Endothelial cell of hepatic sinusoid (primary cell): ENCODE measurements at regions not wholly inside any gene's neighbourhood (a gene's known extent, or its start where the extent isn't known, plus 50 kb on each side); places are given as distances from the start of the nearest gene placed in this dataset.

ENCODE experiments used
- in situ Hi-C: cut with HindIII; loops from 2 replicates; pipeline ENCODE4 v1.10.0; 2017; ENCODE audit warnings: low sequenced_read_pairs

DNA sequence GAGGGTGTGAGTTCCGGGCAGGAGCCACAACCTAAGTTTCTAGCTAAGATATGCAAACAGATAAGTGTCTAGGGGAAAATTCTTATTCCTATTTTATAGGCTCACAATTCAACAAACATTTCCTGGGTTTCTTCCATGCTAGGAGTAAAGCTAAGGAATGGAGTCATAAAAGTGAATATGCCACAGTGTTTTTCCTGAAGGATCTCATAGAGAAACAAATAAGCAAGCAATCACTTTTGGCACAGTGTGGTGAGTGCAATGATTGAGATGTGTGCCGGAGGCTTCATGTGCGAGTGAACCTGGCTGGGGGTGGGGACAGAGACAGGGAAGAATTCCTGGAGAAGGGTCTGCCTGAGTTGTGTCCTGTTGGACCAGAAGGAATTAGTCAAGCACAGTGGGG is 147.4 kb downstream of the TENT5C start:
- in situ Hi-C loops: loop anchor here (5.0 to 25.0 kb wide), 2 partner anchors 91 to 216 kb away; no protein-coding TSS in a partner anchor

DNA sequence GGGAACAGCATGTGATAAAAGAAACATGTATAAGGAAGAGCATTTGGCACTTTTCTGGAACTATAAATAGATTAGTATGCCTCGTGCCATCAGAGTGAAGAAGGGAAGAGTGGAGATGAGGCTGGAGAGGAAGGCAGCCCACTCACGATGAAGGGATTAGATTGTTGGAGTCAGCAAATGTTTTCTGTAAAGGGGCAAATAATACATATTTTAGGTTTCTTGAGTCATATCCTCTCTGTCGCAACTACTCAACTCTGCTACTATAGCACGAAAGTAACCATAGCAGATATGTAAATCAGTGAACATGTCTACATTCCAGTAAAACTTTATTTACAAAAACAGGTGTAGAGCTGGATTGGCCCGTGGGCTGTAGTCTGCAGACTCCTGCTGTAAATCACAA is 147.8 kb downstream of the TENT5C start:
- in situ Hi-C loops: loop anchor here (5.0 to 25.0 kb wide), 2 partner anchors 91 to 216 kb away; no protein-coding TSS in a partner anchor

DNA sequence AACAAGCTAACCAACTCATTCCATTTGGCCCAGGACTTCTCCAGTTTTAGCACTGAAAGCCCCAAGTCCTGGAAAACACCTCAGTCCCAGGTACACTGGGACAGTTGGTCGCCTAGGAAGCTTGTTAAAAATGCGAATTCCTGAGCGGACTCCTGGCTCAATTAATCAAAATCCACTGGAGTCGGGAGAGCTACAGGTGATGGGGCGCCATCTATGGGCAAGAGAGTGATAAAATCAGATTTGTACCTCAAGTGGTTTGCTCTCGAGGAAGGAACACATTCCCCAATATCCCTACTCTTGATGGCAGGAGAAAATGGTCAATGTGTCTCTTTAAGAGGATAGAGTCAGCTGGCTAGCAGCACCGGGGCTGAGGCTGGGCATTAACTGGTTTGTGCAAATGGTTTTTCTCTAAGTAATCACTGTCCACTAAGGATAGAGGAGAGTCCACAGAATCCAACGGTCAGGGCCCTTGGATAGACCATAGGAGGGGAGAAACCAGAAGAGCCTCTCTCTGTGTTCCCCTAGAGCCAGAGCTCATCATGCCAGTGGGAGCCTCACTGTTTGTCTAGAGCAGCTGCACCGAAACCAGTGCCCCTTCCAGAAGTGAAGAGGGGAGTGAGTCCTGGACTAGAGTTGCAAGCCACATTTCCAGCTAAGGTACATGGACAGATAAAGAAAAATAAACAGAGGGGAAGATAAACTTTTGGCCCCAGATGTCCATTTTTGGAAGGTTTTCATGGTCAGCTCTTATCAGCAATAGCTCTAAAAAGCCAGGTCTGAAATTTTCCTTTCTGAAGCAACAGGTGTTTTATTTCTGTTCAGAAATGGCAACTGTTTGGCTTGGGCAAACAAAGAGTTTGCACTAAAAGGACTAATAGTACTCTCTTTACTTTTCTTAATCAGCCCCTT is 148.5 kb downstream of the TENT5C start:
- in situ Hi-C loops: loop anchor here (5.0 to 25.0 kb wide), 2 partner anchors 92 to 217 kb away; no protein-coding TSS in a partner anchor

DNA sequence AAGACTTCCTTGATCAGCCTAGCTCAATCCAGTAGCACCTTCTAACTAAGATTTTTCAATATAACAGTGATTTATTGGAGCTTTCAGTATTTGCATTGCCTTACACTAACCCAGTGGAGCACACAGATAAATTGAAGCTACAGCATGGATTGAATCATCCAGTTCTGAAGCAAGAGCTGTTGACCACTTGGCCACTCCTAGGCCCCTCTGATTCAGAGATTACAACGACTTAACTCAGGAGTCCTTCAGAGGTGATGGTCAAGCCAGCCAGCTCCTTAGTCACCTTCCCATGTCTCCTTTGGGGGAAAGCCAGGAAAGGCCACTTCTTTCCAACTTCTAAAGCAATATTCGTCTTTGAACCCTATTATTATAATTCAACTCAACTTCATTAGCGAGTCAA is 151.8 kb downstream of the TENT5C start:
- in situ Hi-C loops: loop anchor here (25.0 kb wide), 1 partner anchor 220 kb away; no protein-coding TSS in a partner anchor

DNA sequence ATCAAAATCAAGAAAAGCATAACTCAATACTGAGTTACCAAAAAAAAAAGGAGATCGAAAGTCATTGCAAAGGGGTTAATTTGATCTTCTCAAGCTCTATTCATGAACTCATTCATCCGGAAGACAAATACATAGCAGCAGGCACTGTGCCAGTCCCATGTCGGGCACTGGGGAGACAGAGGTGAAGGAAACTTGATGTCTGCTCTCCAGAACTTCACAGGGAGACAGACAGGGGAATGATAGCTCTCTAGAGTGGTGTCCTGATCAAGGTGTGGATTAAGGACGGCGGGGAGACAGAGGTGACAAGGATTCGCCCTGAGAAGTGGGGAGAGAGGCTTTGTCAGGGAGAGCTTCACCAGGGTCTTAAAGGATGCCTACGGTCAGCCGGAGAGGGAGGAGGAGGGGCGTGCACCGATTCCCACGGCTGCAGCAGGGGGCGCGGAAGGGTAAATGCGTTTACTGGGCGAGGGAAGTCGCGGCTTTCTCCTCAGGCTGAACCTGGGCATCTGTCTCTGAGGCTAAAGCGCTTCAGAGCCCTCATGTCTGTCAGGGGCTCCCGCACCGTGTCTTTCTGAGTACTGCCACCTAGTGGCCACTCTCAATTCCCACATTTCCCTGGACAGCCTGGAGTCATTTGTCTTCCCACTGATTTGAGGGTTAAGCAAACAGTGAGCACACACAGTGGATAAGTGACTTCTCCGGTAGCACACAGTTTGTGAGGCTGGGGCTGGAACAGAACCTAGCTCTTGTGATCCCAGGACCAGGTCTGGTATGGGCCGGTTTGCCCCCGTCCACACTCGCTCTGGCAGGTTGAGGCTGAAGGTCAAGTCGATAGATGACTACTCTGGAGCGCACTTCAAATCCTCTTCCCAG is 152.8 kb downstream of the TENT5C start:
- in situ Hi-C loops: loop anchor here (25.0 kb wide), 1 partner anchor 221 kb away; no protein-coding TSS in a partner anchor

DNA sequence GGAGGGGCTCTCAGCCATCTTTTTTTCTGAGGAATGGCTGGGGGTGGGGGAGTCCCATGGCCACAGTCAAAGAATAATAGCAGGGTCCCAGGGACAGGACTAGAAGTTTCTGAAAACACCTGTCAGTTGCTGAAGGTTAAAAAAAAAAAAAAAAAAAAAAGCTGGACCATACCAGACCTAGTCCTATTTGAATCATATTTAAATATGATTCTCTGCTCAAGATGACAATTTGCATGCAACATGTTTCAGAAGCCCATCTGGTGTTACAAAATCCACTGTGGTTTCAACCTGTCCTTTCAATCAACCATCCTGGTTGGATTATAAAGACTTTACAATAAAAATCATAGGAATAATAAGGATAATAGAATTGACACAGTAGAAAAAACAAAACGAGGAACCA is 153.7 kb downstream of the TENT5C start:
- in situ Hi-C loops: loop anchor here (25.0 kb wide), 1 partner anchor 222 kb away; no protein-coding TSS in a partner anchor

DNA sequence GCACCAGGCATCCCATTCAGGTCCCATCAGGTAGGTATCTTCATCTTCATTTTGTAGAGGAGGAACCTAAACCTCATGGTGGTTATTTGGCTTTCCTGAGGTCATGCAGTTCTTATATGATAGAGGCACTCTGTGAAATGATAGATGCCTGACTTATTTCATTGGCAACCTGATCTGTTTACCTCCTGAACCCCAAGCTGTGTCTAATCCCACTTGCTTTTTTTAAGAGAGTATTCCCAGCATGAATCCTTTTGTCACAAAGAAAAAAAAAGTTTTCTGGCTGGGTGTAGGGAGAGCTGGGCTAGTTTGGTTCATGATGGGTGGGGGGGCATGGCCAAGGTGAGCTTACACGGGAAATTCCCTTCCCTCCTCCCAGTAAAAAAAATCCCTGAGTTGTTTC is 154.2 kb downstream of the TENT5C start:
- in situ Hi-C loops: loop anchor here (25.0 kb wide), 1 partner anchor 223 kb away; no protein-coding TSS in a partner anchor

DNA sequence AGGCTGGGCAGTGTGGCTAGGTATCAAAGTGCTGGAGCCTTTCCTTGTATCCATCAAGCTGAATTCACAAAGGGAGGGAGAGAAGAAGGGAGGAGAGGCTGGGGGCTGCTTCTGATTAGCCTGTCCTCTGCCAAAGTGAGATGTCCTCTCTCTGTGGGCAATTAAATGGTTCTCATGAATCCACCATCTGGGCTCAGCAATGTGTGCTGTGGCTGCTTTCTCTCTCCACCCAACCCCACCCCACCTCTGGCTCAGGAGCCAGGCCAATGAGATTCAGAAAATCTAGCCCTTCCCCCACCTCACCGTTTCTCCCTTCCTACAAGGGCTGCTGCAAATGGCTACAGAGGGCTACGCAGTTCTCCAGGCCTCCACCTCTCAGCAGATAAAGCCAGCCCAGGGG is 154.6 kb downstream of the TENT5C start:
- in situ Hi-C loops: loop anchor here (25.0 kb wide), 1 partner anchor 223 kb away; no protein-coding TSS in a partner anchor

DNA sequence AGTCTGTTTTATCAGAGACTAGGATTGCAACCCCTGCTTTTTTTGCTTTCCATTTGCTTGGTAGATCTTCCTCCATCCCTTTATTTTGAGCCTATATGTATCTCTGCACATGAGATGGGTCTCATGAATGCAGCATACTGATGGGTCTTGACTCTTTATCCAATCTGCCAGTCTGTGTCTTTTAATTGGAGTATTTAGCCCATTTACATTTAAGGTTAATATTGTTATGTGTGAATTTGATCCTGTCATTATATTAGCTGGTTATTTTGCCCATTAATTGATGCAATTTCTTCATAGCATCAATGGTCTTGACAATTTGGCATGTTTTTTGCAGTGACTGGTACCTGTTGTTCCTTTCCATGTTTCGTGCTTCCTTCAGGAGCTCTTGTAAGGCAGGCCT is 161.7 kb downstream of the GDAP2 start:
- in situ Hi-C loops: loop anchor here (25.0 kb wide), 1 partner anchor 230 kb away; no protein-coding TSS in a partner anchor

DNA sequence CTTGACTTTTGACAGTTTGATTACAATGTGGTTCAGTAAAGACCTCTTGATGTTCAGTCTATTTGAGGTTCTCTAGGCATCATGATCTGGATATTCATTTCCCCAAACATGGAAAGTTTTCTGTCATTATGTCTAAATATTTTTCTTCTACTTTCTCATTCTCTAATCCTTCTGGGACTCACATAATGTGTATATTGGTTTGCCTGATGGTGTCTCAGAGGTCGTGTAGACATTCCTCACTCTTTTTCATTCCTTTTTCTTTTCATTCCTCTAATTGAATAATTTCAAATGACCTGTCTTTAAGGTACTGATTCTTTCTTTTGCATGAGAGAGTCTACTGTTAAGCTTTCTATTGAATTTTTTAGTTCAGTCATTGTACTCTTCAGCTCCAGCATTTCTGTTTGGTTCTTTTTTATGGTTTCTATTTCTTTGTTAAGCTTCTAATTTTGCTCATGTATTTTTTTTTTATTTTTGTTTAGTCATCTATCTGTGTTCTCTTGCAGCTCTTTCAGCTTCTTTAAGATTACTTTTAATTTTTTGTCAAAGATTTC is 158.4 kb downstream of the GDAP2 start:
- in situ Hi-C loops: loop anchor here (25.0 kb wide), 1 partner anchor 234 kb away; no protein-coding TSS in a partner anchor

DNA sequence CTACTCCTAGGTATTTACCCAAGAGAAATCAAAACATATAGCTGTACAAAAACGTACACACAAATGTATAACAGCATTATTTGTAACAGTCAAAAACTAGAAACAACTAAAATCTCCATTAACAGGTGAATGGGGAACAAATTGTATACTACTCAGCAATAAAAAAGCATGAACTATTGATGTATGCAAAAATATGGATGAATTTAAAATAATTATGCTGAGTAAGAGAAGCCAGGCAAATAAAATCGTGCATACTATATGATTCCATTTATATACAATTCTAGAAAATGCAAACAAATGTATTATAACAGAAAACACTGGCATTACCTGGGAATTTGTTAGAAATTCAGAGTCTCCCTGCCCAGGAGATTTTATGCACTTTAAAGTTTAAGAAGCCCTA is 150.1 kb downstream of the GDAP2 start:
- in situ Hi-C loops: no loop called here

DNA sequence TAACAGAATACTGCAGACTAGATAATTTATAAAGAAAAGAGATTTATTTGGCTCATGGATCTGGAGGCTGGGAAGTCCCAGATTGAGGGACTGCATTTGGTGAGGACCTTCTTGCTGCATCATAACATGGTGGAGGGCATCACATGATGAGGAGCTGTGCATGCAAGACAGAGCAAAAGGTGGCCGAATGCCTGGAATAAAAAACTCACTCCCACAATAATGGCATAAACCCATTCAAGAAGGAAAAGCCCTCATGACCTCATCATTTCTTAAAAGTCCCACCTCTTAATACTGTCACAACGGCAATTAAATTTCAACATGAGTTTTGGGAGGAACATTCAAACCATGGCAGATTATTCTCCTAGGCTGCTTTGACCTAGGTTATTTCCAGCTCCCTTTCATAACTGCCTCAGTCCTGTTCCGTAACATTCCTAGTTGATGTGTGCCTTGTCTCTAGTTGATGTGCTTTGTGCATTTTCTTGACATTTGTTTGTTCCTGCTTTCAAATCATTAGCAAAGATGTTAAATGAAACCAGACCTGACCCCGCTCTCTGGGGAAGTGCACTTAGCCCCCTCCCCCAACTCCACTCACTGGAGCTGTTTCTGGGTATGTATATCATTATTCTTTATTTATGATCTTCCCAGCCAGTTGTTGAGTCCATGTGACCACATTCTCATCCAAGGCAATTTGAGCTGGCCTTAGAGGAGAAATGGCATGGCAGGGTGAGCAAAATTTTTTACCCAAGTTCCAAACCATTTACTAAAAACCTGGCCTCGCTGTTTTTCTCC is 148.5 kb downstream of the GDAP2 start:
- in situ Hi-C loops: no loop called here

DNA sequence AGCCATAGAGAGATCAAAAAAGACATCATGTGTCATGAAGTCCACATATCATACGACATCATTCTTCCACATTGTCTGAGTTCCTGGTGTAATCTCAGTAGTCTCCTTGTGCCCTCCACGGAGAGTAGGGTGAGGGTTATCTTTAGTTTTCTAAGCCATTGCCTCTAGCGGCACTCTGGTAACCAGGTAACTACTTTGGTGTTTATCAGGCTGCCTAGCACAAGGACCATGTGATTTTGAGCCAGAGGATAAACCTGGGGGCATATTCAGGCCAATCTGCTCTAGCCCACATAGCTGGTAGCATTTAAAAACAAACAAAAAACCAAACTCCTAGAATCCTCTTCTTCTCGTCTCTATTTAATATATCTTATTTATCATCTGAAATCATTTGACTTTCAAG is 147.4 kb downstream of the GDAP2 start:
- in situ Hi-C loops: no loop called here

DNA sequence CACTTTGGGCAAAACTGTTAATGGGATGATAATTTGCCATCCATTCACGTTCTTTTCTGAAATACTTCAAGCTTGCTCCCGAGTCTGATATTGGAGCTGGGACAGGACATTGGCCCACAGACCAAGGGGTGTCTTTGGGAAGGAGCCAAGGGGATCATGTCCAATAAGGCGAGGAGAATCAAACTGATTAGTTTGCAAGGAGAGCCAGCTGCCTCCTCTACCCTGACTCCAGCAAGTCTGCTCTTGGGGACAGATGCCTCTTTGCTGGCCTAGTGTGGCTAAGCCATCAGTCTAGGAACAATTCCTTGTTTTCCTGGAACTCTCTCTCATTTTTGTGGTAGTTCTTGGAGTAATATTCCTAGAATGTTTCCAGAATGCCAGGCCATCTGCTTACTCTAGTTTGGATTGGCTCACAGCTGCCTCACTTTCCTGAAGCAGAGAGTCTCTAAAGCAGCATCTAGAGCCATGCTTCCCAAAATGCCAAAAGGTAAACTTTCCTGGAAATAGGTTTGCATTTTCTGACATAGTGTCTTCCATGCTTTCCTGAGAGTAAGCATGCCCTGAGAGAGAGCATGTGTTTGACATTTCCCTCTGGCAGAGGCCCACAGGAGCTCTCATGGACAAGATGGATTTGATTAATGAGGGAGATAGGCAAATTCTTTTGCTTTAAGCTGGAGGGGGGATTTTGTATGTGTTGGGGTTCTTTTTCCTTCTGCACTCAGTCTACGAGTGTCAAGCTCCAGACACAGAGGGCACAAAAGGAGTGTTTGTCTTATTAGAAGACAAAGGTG is 145.6 kb downstream of the GDAP2 start:
- in situ Hi-C loops: no loop called here

DNA sequence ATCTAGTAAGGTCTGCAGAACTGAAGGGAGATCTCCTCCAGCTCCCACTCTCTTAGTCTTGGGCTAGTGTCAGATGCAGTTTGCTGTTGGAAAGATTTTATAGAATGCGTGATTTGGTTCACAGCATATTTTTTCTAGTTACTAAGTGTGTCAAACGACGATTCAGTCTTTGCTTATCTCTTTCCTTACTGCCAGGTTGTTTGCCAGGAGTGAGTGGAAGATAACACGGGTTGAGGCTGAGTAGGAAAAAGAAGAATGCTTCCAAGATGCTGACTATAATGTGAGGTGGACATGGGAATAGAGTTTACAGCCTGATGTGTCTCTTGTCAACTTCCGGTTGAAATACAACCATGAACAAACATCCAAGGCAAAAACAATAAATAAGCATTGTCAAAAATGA is 141.4 kb downstream of the GDAP2 start:
- in situ Hi-C loops: no loop called here

DNA sequence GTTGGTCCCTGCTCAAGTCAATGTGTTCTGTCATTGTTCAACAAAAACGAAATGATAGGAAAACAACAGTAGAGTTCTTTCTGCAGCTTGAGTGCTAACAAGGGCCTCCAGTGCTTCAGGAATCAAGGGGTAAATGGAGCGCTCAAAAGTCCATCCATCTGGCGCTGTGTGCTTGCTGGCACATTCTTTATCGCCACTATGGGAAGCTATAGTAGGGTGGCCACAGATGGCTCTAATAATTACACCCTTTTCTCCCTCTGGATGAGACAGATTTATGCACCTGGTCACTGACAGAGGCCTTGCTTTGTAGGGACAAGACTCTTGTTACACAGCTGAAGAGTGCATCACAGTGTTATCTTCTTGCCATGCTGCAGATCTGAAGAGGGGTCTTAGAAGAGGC is 136.0 kb downstream of the GDAP2 start:
- in situ Hi-C loops: no loop called here

DNA sequence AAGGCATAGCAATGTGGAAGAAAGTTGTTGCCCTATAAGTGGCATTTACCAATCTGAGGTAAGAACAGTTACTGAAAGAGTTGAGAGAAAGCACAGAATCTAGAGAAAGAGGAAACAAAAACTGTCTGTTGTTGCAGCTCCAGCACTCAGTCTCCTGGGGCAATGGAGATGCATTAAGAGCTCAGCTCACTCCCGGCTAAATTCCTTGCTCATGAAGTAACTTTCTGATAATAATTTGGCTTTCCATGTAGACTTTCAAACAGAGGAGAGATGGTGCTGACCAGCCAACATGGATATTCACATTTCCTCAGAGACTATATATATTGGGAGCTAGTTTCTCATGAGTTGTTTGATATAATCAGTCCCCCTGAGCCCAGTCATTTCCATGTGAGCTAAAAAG is 135.3 kb downstream of the GDAP2 start:
- in situ Hi-C loops: no loop called here

DNA sequence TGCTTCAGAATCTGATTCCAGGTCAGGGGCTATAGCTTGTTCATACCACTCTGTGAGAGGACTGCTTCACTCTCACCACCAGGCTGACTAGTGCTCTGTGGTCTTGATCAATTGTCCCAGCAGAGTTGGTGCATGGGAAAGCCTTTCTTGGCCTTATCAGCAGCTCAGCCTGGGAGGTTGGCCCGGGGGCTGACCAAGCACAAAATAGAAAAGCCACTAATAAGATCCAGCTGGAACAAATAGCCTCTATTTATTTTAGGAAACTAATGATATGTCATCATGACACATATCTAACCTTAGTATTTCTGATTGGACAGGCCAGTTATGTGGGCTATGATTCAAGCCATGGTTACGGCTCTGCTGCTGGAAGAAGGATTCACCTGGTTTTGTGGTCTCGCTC is 134.2 kb downstream of the GDAP2 start:
- in situ Hi-C loops: no loop called here

DNA sequence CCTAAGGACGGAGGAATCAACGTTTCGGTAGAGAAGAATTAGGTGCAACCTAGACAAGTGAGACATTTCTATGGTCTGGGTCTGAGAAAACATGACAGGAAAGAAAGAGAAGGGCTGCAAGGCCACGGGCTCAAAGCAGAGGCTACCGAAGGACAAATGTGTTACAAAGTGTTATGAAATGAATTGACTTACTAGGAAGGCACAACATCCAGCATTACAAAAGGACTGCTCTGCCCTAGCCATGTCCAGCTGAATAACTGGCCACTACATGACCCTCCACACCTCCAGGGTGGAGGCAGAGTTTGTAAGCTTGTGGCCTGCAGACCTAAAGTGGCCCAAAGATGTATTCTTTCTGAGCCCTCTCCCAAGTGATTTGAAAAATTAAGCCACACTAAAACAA is 133.6 kb downstream of the GDAP2 start:
- in situ Hi-C loops: no loop called here
